Brain pericyte (primary cell): ENCODE measurements at regions not wholly inside any gene's neighbourhood (a gene's known extent, or its start where the extent isn't known, plus 50 kb on each side); places are given as distances from the start of the nearest gene placed in this dataset.

ENCODE experiments used
- DNase-seq: peaks from one replicate; pipeline ENCODE4 v3.0.0-alpha.2; 2012; ENCODE audit warnings: low read depth, low spot score

- no peak for DNase-seq
Measured at GRCh38 chr10:47143473-47143872, 156.5 kb upstream of the GDF10 start.

GRCh38 chr10:47144525-47144924 is 155.5 kb upstream of the GDF10 start:
- DNase-seq: no peak

- no peak for DNase-seq
Measured at GRCh38 chr10:47145290-47145934, 154.6 kb upstream of the GDF10 start.

GRCh38 chr10:47146572-47146971 is 153.4 kb upstream of the GDF10 start:
- DNase-seq: no peak

- no peak for DNase-seq
Measured at GRCh38 chr10:47147186-47147585, 152.8 kb upstream of the GDF10 start.

GRCh38 chr10:47150581-47150980 is 149.4 kb upstream of the GDF10 start:
- no peak for DNase-seq

GRCh38 chr10:47151920-47152319 is 148.1 kb upstream of the GDF10 start:
- DNase-seq: no peak

GRCh38 chr10:47152861-47153349 is 147.1 kb upstream of the GDF10 start:
- no peak for DNase-seq

GRCh38 chr10:47154762-47155161 is 145.2 kb upstream of the GDF10 start:
- no peak for DNase-seq

- DNase-seq: no peak
Measured at GRCh38 chr10:47156873-47157272, 143.1 kb upstream of the GDF10 start.

GRCh38 chr10:47158116-47159071 is 141.6 kb upstream of the GDF10 start:
- DNase-seq: no peak

GRCh38 chr10:47159361-47160260 is 140.4 kb upstream of the GDF10 start:
- no peak for DNase-seq

GRCh38 chr10:47160261-47160908 is 139.6 kb upstream of the GDF10 start:
- DNase-seq: no peak

- no peak for DNase-seq
Measured at GRCh38 chr10:47160967-47161366, 139.0 kb upstream of the GDF10 start.

GRCh38 chr10:47161465-47161864 is 138.5 kb upstream of the GDF10 start:
- no peak for DNase-seq

GRCh38 chr10:47164126-47164799 is 135.7 kb upstream of the GDF10 start:
- DNase-seq: peak; percentile 17

GRCh38 chr10:47164800-47165128 is 135.2 kb upstream of the GDF10 start:
- no peak for DNase-seq

GRCh38 chr10:47165168-47165710 is 134.8 kb upstream of the GDF10 start:
- peak; percentile 11 for DNase-seq

GRCh38 chr10:47165711-47166404 is 134.1 kb upstream of the GDF10 start:
- peak; percentile 71 for DNase-seq

GRCh38 chr10:47166405-47166777 is 133.6 kb upstream of the GDF10 start:
- DNase-seq: no peak
